Panc1 (cell line): ENCODE measurements at regions not wholly inside any gene's neighbourhood (a gene's known extent, or its start where the extent isn't known, plus 50 kb on each side); places are given as distances from the start of the nearest gene placed in this dataset.

ENCODE experiments used
- ATAC-seq: fragments of 200-7000 bp; cut with Tn5 transposase; 2 replicates; pipeline ENCODE4 v1.9.1; 2020; ENCODE audit warnings: mild to moderate bottlenecking, moderate library complexity
- BruUV-seq: library from RNA; stranded (reverse); fragments of 400-500 nt; replicated peaks from 2 replicates; lab custom pipeline; 2021; lab: Mats Ljungman, UMichigan
- CTCF ChIA-PET: fragments of 300-600 bp; sonication (Branson Sonifier 250); formaldehyde crosslinking; loops from one replicate; lab custom pipeline; 2022; ENCODE audit warnings: antibody characterized with exemption; lab: Charles Lee
- POLR2A ChIA-PET: fragments of 300-600 bp; sonication (Branson Sonifier 250); formaldehyde crosslinking; loops from one replicate; lab custom pipeline; 2022; ENCODE audit warnings: antibody characterized with exemption; lab: Charles Lee
- DNase-seq: peaks from one replicate; pipeline ENCODE4 v3.0.0-alpha.2; 2010; ENCODE audit warnings: low read depth, low spot score
- H3K27ac ChIP-seq: 2 replicates; pipeline ENCODE4 v1.5.1; 2011; ENCODE audit warnings: mild to moderate bottlenecking, low read length, inconsistent platforms
- H3K27me3 ChIP-seq: fragments of 200-500 bp; sonication (Bioruptor generic); 2 replicates; pipeline ENCODE4 v1.6.0; 2014; ENCODE audit warnings: low read length, inconsistent platforms; ENCODE audit not compliant: control insufficient read depth, insufficient read depth
- H3K36me3 ChIP-seq: fragments of 200-500 bp; sonication (Bioruptor generic); 2 replicates; pipeline ENCODE4 v1.5.1; 2014; ENCODE audit warnings: inconsistent platforms, mild to moderate bottlenecking, low read length, moderate library complexity; ENCODE audit not compliant: control insufficient read depth, insufficient read depth
- H3K4me1 ChIP-seq: 2 replicates; pipeline ENCODE4 v1.5.1; 2011; ENCODE audit warnings: inconsistent platforms, mild to moderate bottlenecking, low read length, moderate library complexity; ENCODE audit not compliant: control insufficient read depth, insufficient read depth
- H3K4me3 ChIP-seq, 2 experiments: 2 replicates each; pipeline ENCODE4 v1.5.1; 2011 to 2012; ENCODE audit warnings: low read depth in 2 of 2, low read length in 2 of 2, mild to moderate bottlenecking in 2 of 2, inconsistent platforms in 1 of 2, moderate library complexity in 1 of 2
- H3K9me3 ChIP-seq: fragments of 200-500 bp; sonication (Bioruptor generic); 2 replicates; pipeline ENCODE4 v1.5.1; 2014; ENCODE audit warnings: low read depth, mild to moderate bottlenecking, inconsistent platforms, low read length, moderate library complexity; ENCODE audit not compliant: control insufficient read depth, insufficient read depth
- POLR2AphosphoS5 ChIP-seq: IDR thresholded peaks from 2 replicates; pipeline ENCODE4 v1.6.1; 2012; ENCODE audit warnings: mild to moderate bottlenecking, low read depth, low read length, moderate library complexity
- SIN3A ChIP-seq: IDR thresholded peaks from 2 replicates; pipeline ENCODE4 v1.6.1; 2012; ENCODE audit warnings: low read depth, mild to moderate bottlenecking, low read length, moderate library complexity, borderline replicate concordance; ENCODE audit not compliant: insufficient read depth
- TCF7L2 ChIP-seq: IDR thresholded peaks from 2 replicates; pipeline ENCODE4 v1.6.1; 2011; ENCODE audit warnings: mild to moderate bottlenecking, low read depth, low read length, inconsistent platforms
- in situ Hi-C: cut with HindIII; loops from 2 replicates; pipeline ENCODE4 v1.10.0; 2016; ENCODE audit warnings: low sequenced_read_pairs, low pct_unique_long_range_greater_than_20kb
- intact Hi-C: fragments of 100-400 bp; cut with micrococcal nuclease; formaldehyde crosslinking; loops from one replicate; pipeline ENCODE4 v1.10.0; 2022; ENCODE audit not compliant: unreplicated experiment
- TF ChIP-seq, protein P1 (sequence below): fragments of 450-650 bp; IDR thresholded peaks from 2 replicates; pipeline ENCODE4 v1.5.1; 2017; ENCODE audit warnings: mild to moderate bottlenecking
- TF ChIP-seq, protein P2 (sequence below), 2 experiments: IDR thresholded peaks; 2 replicates each; pipeline ENCODE4 v1.6.1; 2011 to 2012; ENCODE audit warnings: low read depth in 2 of 2, control low read depth in 1 of 2, low read length in 1 of 2, mild to moderate bottlenecking in 1 of 2, moderate library complexity in 1 of 2; ENCODE audit not compliant: insufficient read depth in 1 of 2

GRCh38 chr1:60562740-60563139, 489.2 kb upstream of the C1orf87 start:
- no peaks in the 10 kb centered on the region for H3K36me3 ChIP-seq
- TF ChIP-seq SIN3A = no peak
- TF ChIP-seq, protein P1, sequence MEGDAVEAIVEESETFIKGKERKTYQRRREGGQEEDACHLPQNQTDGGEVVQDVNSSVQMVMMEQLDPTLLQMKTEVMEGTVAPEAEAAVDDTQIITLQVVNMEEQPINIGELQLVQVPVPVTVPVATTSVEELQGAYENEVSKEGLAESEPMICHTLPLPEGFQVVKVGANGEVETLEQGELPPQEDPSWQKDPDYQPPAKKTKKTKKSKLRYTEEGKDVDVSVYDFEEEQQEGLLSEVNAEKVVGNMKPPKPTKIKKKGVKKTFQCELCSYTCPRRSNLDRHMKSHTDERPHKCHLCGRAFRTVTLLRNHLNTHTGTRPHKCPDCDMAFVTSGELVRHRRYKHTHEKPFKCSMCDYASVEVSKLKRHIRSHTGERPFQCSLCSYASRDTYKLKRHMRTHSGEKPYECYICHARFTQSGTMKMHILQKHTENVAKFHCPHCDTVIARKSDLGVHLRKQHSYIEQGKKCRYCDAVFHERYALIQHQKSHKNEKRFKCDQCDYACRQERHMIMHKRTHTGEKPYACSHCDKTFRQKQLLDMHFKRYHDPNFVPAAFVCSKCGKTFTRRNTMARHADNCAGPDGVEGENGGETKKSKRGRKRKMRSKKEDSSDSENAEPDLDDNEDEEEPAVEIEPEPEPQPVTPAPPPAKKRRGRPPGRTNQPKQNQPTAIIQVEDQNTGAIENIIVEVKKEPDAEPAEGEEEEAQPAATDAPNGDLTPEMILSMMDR = no peak
- TF ChIP-seq TCF7L2 = no peak
- TF ChIP-seq, protein P2, sequence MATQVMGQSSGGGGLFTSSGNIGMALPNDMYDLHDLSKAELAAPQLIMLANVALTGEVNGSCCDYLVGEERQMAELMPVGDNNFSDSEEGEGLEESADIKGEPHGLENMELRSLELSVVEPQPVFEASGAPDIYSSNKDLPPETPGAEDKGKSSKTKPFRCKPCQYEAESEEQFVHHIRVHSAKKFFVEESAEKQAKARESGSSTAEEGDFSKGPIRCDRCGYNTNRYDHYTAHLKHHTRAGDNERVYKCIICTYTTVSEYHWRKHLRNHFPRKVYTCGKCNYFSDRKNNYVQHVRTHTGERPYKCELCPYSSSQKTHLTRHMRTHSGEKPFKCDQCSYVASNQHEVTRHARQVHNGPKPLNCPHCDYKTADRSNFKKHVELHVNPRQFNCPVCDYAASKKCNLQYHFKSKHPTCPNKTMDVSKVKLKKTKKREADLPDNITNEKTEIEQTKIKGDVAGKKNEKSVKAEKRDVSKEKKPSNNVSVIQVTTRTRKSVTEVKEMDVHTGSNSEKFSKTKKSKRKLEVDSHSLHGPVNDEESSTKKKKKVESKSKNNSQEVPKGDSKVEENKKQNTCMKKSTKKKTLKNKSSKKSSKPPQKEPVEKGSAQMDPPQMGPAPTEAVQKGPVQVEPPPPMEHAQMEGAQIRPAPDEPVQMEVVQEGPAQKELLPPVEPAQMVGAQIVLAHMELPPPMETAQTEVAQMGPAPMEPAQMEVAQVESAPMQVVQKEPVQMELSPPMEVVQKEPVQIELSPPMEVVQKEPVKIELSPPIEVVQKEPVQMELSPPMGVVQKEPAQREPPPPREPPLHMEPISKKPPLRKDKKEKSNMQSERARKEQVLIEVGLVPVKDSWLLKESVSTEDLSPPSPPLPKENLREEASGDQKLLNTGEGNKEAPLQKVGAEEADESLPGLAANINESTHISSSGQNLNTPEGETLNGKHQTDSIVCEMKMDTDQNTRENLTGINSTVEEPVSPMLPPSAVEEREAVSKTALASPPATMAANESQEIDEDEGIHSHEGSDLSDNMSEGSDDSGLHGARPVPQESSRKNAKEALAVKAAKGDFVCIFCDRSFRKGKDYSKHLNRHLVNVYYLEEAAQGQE (IDR thresholded peaks at IDR 0.05; ENCODE audit: insufficient read depth in 1 of 2, low read depth in 2 of 2, low read length in 1 of 2) = no peak
- no peak for TF ChIP-seq POLR2AphosphoS5
- no peaks in the 10 kb centered on the region for H3K9me3 ChIP-seq
- DNase-seq = no peak
- no peak overlapping the region for H3K27ac ChIP-seq
- ChIA-PET POLR2A (no interaction called here), CTCF (no interaction called here)
- H3K4me1 ChIP-seq = no peaks in the 10 kb centered on the region
- BruUV-seq = no TSS peak
- in situ Hi-C loops (no loop called here), intact Hi-C loops (no loop called here)
- H3K4me3 ChIP-seq = no peak overlapping the region
- H3K27me3 ChIP-seq = no peaks in the 10 kb centered on the region
- ATAC-seq = no peak

DNA sequence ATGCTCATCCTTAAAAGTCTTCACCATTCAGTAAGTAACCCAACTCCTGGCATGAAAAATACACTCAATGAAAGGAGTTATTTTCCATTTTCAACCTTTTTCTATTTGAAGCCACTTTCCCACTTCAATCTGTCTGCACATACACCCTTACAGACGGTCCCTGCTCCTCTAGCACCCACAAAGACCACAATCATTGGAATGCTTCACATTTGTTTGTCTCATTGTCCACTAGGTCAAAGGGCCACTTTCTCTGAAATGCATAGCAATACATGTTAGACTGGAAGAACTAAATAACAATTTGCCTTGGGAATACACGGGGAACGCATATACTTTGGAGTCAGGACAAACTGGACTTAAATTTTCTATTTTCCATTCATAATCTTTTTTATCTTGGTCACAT, 487.1 kb upstream of the C1orf87 start:
- Histone ChIP-seq H3K27ac (no peak overlapping the region), H3K4me1 (no peaks in the 10 kb centered on the region), H3K4me3 (no peak overlapping the region), H3K9me3 (no peaks in the 10 kb centered on the region), H3K27me3 (no peaks in the 10 kb centered on the region), H3K36me3 (no peaks in the 10 kb centered on the region)
- ATAC-seq (no peak), DNase-seq (no peak)
- in situ Hi-C loops (no loop called here), intact Hi-C loops (no loop called here)
- TF ChIP-seq SIN3A (no peak), TCF7L2 (no peak)
- POLR2A ChIA-PET = no interaction called here
- BruUV-seq = no TSS peak
- CTCF ChIA-PET = no interaction called here

DNA sequence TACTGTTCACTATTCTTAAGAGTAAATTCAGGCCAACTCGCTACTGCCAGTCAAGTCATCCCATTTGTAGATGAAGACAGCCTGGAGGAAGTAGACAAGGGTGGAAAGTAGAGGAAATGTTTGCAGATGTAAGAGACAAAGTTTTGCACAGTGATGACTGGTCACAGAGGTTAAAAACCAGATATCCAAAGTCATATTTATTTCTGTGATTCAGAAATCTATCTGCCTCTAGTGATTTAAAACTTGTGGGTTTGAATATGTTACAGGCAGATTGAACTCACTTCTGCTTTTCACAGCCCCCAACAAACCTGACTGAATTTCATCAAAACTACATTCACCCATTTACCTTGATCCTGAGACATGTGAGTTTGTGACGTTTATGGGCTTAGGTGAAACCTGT, 484.7 kb upstream of the C1orf87 start:
- Histone ChIP-seq H3K36me3 (no peaks in the 10 kb centered on the region), H3K4me3 (no peak overlapping the region), H3K4me1 (no peaks in the 10 kb centered on the region), H3K9me3 (no peaks in the 10 kb centered on the region), H3K27me3 (no peaks in the 10 kb centered on the region), H3K27ac (no peak overlapping the region)
- POLR2A ChIA-PET = no interaction called here
- in situ Hi-C loops = no loop called here
- no peak for DNase-seq
- TF ChIP-seq POLR2AphosphoS5 = no peak
- no peak for TF ChIP-seq TCF7L2
- CTCF ChIA-PET = no interaction called here
- intact Hi-C loops = no loop called here
- ATAC-seq = no peak
- BruUV-seq = no TSS peak
